Keratinocyte (primary cell): ENCODE measurements at regions not wholly inside any gene's neighbourhood (a gene's known extent, or its start where the extent isn't known, plus 50 kb on each side); places are given as distances from the start of the nearest gene placed in this dataset.

Experiments used
- EZH2 ChIP-seq: IDR thresholded peaks from one replicate; pipeline ENCODE4 v1.6.1; 2012; ENCODE audit warnings: inconsistent platforms, mild to moderate bottlenecking, low read length, moderate library complexity
- TF ChIP-seq, protein P1 (sequence below), 3 experiments: IDR thresholded peaks in 1 of 3; conservative IDR thresholded peaks in 1 of 3; optimal IDR thresholded peaks in 1 of 3; 2 replicates in 2 of 3; 3 replicates in 1 of 3; pipeline versions ENCODE3 to v1.5.1; 2011; ENCODE audit warnings: low read length in 3 of 3, mild to moderate bottlenecking in 3 of 3, moderate library complexity in 2 of 3, control low read depth in 1 of 3, inconsistent platforms in 1 of 3; ENCODE audit not compliant: insufficient read depth in 2 of 3; ENCODE audit errors: extremely low read depth in 1 of 3

DNA sequence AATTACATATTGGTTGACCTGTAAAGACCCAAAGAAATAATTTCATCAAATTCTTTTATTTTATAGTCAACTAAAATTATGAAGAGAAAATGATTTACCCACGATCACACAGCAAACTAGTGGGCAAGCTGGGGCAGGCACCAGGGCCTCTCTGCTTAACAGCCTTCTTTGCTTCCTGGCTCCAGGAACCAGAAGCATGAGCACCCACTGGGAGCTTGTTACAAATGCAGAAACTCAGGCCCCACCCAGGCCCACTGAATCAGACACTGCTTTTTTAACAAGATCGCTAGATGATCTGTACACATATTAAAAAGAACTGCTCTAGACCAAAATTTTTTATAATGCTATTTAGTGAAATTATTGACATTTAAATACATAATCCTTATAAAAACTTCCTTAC is 95.0 kb downstream of the GEMIN8 start:
- TF ChIP-seq, protein P1, sequence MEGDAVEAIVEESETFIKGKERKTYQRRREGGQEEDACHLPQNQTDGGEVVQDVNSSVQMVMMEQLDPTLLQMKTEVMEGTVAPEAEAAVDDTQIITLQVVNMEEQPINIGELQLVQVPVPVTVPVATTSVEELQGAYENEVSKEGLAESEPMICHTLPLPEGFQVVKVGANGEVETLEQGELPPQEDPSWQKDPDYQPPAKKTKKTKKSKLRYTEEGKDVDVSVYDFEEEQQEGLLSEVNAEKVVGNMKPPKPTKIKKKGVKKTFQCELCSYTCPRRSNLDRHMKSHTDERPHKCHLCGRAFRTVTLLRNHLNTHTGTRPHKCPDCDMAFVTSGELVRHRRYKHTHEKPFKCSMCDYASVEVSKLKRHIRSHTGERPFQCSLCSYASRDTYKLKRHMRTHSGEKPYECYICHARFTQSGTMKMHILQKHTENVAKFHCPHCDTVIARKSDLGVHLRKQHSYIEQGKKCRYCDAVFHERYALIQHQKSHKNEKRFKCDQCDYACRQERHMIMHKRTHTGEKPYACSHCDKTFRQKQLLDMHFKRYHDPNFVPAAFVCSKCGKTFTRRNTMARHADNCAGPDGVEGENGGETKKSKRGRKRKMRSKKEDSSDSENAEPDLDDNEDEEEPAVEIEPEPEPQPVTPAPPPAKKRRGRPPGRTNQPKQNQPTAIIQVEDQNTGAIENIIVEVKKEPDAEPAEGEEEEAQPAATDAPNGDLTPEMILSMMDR (optimal IDR thresholded peaks at IDR 0.05 in 1 of 3, IDR thresholded peaks at IDR 0.05 in 1 of 3, conservative IDR thresholded peaks at IDR 0.05 in 1 of 3; ENCODE audit: extremely low read depth in 1 of 3, insufficient read depth in 2 of 3, low read length in 3 of 3): no peak
- no peak for TF ChIP-seq EZH2
